ENCODE measurements at regions not wholly inside any gene's neighbourhood (a gene's known extent, or its start where the extent isn't known, plus 50 kb on each side); places are given as distances from the start of the nearest gene placed in this dataset.

GRCh38 chr7:17523813-17524739, 225.6 kb downstream of the AHR start (continued):
- TF ChIP-seq DDIT3 (CRISPR knock-in tag; IDR thresholded peaks at IDR 0.05): no peak
- TF ChIP-seq ZFP36L1 (CRISPR knock-in tag; IDR thresholded peaks at IDR 0.05): no peak
- 0 out of 2 replicates have a peak, but pooled peaks have one; percentile 46 for TF ChIP-seq MIXL1 (CRISPR knock-in tag; IDR thresholded peaks at IDR 0.05)
- TF ChIP-seq ZNF713 (CRISPR knock-in tag; IDR thresholded peaks at IDR 0.05): no peak
- TF ChIP-seq CEBPG (CRISPR knock-in tag; IDR thresholded peaks at IDR 0.05): peak; percentile 54
- TF ChIP-seq FLYWCH1 (CRISPR knock-in tag; IDR thresholded peaks at IDR 0.05): no peak
- no peak for TF ChIP-seq ZNF251 (CRISPR knock-in tag; IDR thresholded peaks at IDR 0.05)
- TF ChIP-seq TCF7 (IDR thresholded peaks at IDR 0.05; ENCODE audit: low read depth): no peak
- no peak for TF ChIP-seq ZNF382 (CRISPR knock-in tag; IDR thresholded peaks at IDR 0.05; ENCODE audit: borderline replicate concordance)
- TF ChIP-seq HNF1B (CRISPR knock-in tag; IDR thresholded peaks at IDR 0.05): no peak
- TF ChIP-seq ZMAT5 (CRISPR knock-in tag; IDR thresholded peaks at IDR 0.05; ENCODE audit: borderline replicate concordance, low read depth): no peak
- TF ChIP-seq ATF3 (CRISPR knock-in tag; IDR thresholded peaks at IDR 0.05): no peak
- TF ChIP-seq ZNF17 (CRISPR knock-in tag; IDR thresholded peaks at IDR 0.05): no peak
- no peak for TF ChIP-seq TCF7L2 (IDR thresholded peaks at IDR 0.05; ENCODE audit: low read depth, low read length)
- TF ChIP-seq ZFP36 (IDR thresholded peaks at IDR 0.05; ENCODE audit: borderline replicate concordance, low read depth, low read length, partially characterized antibody): no peak
- no peak for TF ChIP-seq EHMT2 (IDR thresholded peaks at IDR 0.05; ENCODE audit: borderline replicate concordance, low read depth, low read length)
- TF ChIP-seq ZNF569 (CRISPR knock-in tag; IDR thresholded peaks at IDR 0.05; ENCODE audit: borderline replicate concordance): no peak
- TF ChIP-seq ARHGAP35 (CRISPR knock-in tag; IDR thresholded peaks at IDR 0.05; ENCODE audit: borderline replicate concordance): no peak
- TF ChIP-seq ZNF775 (CRISPR knock-in tag; IDR thresholded peaks at IDR 0.05; ENCODE audit: borderline replicate concordance): no peak
- no peak for TF ChIP-seq LRRFIP1 (CRISPR knock-in tag; conservative IDR thresholded peaks at IDR 0.05)
- TF ChIP-seq ADNP (CRISPR knock-in tag; IDR thresholded peaks at IDR 0.05): no peak
- no peak for TF ChIP-seq STAT5B (CRISPR knock-in tag; IDR thresholded peaks at IDR 0.05)
- no peak for TF ChIP-seq ZNF704 (CRISPR knock-in tag; IDR thresholded peaks at IDR 0.05; ENCODE audit: borderline replicate concordance)
- TF ChIP-seq RFX1 (IDR thresholded peaks at IDR 0.05): no peak
- 0 out of 2 replicates have a peak, but pooled peaks have one; percentile 14 for TF ChIP-seq KDM6A (CRISPR knock-in tag; IDR thresholded peaks at IDR 0.05; ENCODE audit: low read depth)

Data from HepG2 (cell line).